ENCODE measurements at regions not wholly inside any gene's neighbourhood (a gene's known extent, or its start where the extent isn't known, plus 50 kb on each side); places are given as distances from the start of the nearest gene placed in this dataset.
"Not testable (repeated sequence)": the region's sequence is repeated elsewhere in the genome, so short reads cannot be mapped to it uniquely, and the experiment has no call there.

- ChIA-PET CTCF (no interaction called here), POLR2A (no interaction called here)
- Histone ChIP-seq H3K27ac (ENCODE audit: low read depth, low read length) (no peak overlapping the region), H3K27me3 (ENCODE audit: control insufficient read depth, insufficient read depth, low read length) (no peaks in the 10 kb centered on the region), H3K4me3 (ENCODE audit: low read depth, low read length) (no peak overlapping the region), H3K9me3 (ENCODE audit: control insufficient read depth, insufficient read depth, low read length) (no peaks in the 10 kb centered on the region; the same call in 1 of the 2 replicates)
- no peak for DNase-seq (ENCODE audit: low read depth, low spot score)
- no peak for TF ChIP-seq CTCF (IDR thresholded peaks at IDR 0.05; ENCODE audit: low read depth, low read length)
Measured at GRCh38 chr17:70584255-70584654, 414.9 kb downstream of the KCNJ2 start.

- CTCF ChIA-PET, result no interaction called here
- POLR2A ChIA-PET, result no interaction called here
- no peak for TF ChIP-seq CTCF (IDR thresholded peaks at IDR 0.05; ENCODE audit: low read depth, low read length)
- DNase-seq (ENCODE audit: low read depth, low spot score), result no peak
- no peak overlapping the region for H3K4me3 ChIP-seq (ENCODE audit: low read depth, low read length)
- no peaks in the 10 kb centered on the region; the same call in 1 of the 2 replicates for H3K9me3 ChIP-seq (ENCODE audit: control insufficient read depth, insufficient read depth, low read length)
- no peak overlapping the region for H3K27ac ChIP-seq (ENCODE audit: low read depth, low read length)
- no peaks in the 10 kb centered on the region for H3K27me3 ChIP-seq (ENCODE audit: control insufficient read depth, insufficient read depth, low read length)
Measured at GRCh38 chr17:70588003-70588402, 418.7 kb downstream of the KCNJ2 start.

- Histone ChIP-seq H3K27me3 (ENCODE audit: control insufficient read depth, insufficient read depth, low read length) (no peaks in the 10 kb centered on the region), H3K27ac (ENCODE audit: low read depth, low read length) (no peak overlapping the region), H3K9me3 (ENCODE audit: control insufficient read depth, insufficient read depth, low read length) (no peaks in the 10 kb centered on the region), H3K4me3 (ENCODE audit: low read depth, low read length) (no peak overlapping the region)
- ChIA-PET CTCF (no interaction called here), POLR2A (no interaction called here)
- no peak for TF ChIP-seq CTCF (IDR thresholded peaks at IDR 0.05; ENCODE audit: low read depth, low read length)
- DNase-seq (ENCODE audit: low read depth, low spot score), result no peak
Measured at GRCh38 chr17:70597774-70598173, 428.4 kb downstream of the KCNJ2 start.

GRCh38 chr17:70599198-70599597 is 429.9 kb downstream of the KCNJ2 start:
- Histone ChIP-seq H3K27ac (ENCODE audit: low read depth, low read length) (no peak overlapping the region), H3K9me3 (ENCODE audit: control insufficient read depth, insufficient read depth, low read length) (no peaks in the 10 kb centered on the region), H3K27me3 (ENCODE audit: control insufficient read depth, insufficient read depth, low read length) (no peaks in the 10 kb centered on the region), H3K4me3 (ENCODE audit: low read depth, low read length) (no peak overlapping the region)
- ChIA-PET CTCF (interaction anchor here (0.6 kb wide), 1 partner anchor 47 kb away, joined by 3 read pairs; no protein-coding TSS in a partner anchor), POLR2A (no interaction called here)
- no peak for DNase-seq (ENCODE audit: low read depth, low spot score)
- TF ChIP-seq CTCF (IDR thresholded peaks at IDR 0.05; ENCODE audit: low read depth, low read length), result no peak

- H3K9me3 ChIP-seq (ENCODE audit: control insufficient read depth, insufficient read depth, low read length); H3K27me3 ChIP-seq (ENCODE audit: control insufficient read depth, insufficient read depth, low read length); POLR2A ChIA-PET; H3K27ac ChIP-seq (ENCODE audit: low read depth, low read length); CTCF ChIA-PET; H3K4me3 ChIP-seq (ENCODE audit: low read depth, low read length); DNase-seq (ENCODE audit: low read depth, low spot score): not testable (repeated sequence)
Measured at GRCh38 chr17:70599945-70600344, 430.6 kb downstream of the KCNJ2 start.

GRCh38 chr17:70603226-70603625 is 433.9 kb downstream of the KCNJ2 start:
- H3K9me3 ChIP-seq (ENCODE audit: control insufficient read depth, insufficient read depth, low read length), result no peaks in the 10 kb centered on the region
- no peaks in the 10 kb centered on the region for H3K27me3 ChIP-seq (ENCODE audit: control insufficient read depth, insufficient read depth, low read length)
- DNase-seq (ENCODE audit: low read depth, low spot score), result no peak
- POLR2A ChIA-PET, result no interaction called here
- no peak for TF ChIP-seq CTCF (IDR thresholded peaks at IDR 0.05; ENCODE audit: low read depth, low read length)
- CTCF ChIA-PET, result interaction anchor here (0.6 kb wide), 1 partner anchor 112 kb away, joined by 3 read pairs; no protein-coding TSS in a partner anchor
- H3K4me3 ChIP-seq (ENCODE audit: low read depth, low read length), result no peak overlapping the region
- H3K27ac ChIP-seq (ENCODE audit: low read depth, low read length), result no peak overlapping the region

All from AG04450 (cell line).